GM12892 (cell line): ENCODE measurements at regions not wholly inside any gene's neighbourhood (a gene's known extent, or its start where the extent isn't known, plus 50 kb on each side); places are given as distances from the start of the nearest gene placed in this dataset.

Experiments used
- POLR2A ChIP-seq: IDR thresholded peaks from 2 replicates; pipeline ENCODE4 v1.6.1; 2011; ENCODE audit warnings: low read depth, low read length, control low read depth
- POLR2AphosphoS5 ChIP-seq: IDR thresholded peaks from 2 replicates; pipeline ENCODE4 v1.6.1; 2011; ENCODE audit warnings: low read depth, low read length, control low read depth
- TAF1 ChIP-seq: IDR thresholded peaks from 2 replicates; pipeline ENCODE4 v1.6.1; 2011; ENCODE audit warnings: low read depth, mild to moderate bottlenecking, control low read depth, low read length, borderline replicate concordance

DNA sequence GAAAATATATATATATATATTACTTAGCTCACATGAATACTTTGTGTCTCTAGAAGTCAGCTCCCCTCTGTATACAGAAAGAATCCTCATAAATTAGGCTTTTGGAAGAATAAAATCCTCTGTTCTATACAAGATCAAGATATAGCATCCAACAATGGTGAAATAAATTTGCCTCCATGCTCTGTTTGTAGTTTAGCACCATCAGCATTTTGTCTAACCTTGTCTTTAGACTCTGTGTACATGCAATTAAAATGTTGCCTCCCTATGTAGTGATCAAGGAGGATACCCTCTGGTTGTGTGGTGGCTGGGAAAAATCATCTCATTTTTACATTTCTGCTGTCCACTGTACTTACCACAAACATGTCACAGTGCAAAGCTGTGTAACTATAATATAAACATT is 189.7 kb downstream of the C7orf25 start:
- TF ChIP-seq POLR2A, result no peak
- TF ChIP-seq POLR2AphosphoS5, result no peak
- no peak for TF ChIP-seq TAF1
